ENCODE measurements at regions not wholly inside any gene's neighbourhood (a gene's known extent, or its start where the extent isn't known, plus 50 kb on each side); places are given as distances from the start of the nearest gene placed in this dataset.
"Not testable (repeated sequence)": the region's sequence is repeated elsewhere in the genome, so short reads cannot be mapped to it uniquely, and the experiment has no call there.

DNA sequence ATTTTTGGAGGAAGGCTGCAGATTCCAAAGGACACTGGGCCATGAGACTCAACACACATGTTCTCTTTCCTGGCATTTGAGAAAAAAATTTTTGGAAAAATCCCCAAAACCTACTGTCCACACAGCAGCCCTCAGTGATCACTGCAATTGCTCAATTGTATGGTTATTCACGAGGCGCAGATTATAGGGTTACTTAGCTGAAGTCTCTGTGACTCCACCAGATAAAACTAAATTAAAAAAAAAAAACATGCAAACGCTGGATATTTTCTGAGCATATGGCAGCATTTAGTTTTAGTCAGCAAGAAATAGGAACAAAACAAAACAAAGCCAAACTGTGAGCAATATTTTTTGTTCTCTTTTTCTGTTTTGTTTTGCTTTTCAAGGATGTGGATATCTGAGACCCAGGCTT is 83.8 kb upstream of the FAM20A start:
- Histone ChIP-seq H3K4me3 (ENCODE audit: insufficient read depth, low read depth, low read length) (no peak overlapping the region), H3K36me3 (ENCODE audit: control insufficient read depth, insufficient read depth, low read length) (no peaks in the 10 kb centered on the region), H3K9me3 (ENCODE audit: control insufficient read depth, low read length) (no peaks in the 10 kb centered on the region), H3K27ac (ENCODE audit: insufficient read depth, low read depth, low read length, poor library complexity, severe bottlenecking) (no peak overlapping the region), H3K4me1 (ENCODE audit: control insufficient read depth, insufficient read depth, low read length) (no peaks in the 10 kb centered on the region), H3K27me3 (ENCODE audit: control insufficient read depth, insufficient read depth, low read length, poor library complexity, severe bottlenecking) (no peaks in the 10 kb centered on the region)
- WGBS, 2 experiments = 89 to 96% methylated on average over 3 of the region's 3 CpGs

DNA sequence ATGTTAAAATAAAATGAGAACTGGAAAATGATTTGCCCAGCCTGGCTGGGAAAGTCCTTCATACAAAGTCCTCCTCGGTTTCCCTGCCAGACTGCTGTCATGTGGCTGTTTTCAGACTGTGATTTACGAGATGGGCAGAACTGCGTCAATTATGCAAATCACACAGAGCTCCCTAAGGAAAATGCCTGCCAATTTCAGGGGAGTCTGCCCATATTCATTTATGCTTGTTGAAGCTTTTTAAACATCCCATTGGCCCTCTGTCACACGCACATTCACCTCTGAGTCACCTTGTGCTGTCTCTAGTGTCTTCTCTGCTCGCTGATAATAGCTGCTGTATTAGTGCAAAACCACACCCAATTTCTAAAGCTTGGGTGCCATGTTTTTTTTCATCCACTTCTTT is 81.7 kb upstream of the FAM20A start:
- H3K27ac ChIP-seq (ENCODE audit: insufficient read depth, low read depth, low read length, poor library complexity, severe bottlenecking) = no peak overlapping the region
- no peaks in the 10 kb centered on the region for H3K27me3 ChIP-seq (ENCODE audit: control insufficient read depth, insufficient read depth, low read length, poor library complexity, severe bottlenecking)
- no peaks in the 10 kb centered on the region for H3K4me1 ChIP-seq (ENCODE audit: control insufficient read depth, insufficient read depth, low read length)
- no peaks in the 10 kb centered on the region for H3K9me3 ChIP-seq (ENCODE audit: control insufficient read depth, low read length)
- WGBS, 2 experiments = 86 to 94% methylated on average over 5 of the region's 5 CpGs
- no peaks in the 10 kb centered on the region for H3K36me3 ChIP-seq (ENCODE audit: control insufficient read depth, insufficient read depth, low read length)
- no peak overlapping the region for H3K4me3 ChIP-seq (ENCODE audit: insufficient read depth, low read depth, low read length)

DNA sequence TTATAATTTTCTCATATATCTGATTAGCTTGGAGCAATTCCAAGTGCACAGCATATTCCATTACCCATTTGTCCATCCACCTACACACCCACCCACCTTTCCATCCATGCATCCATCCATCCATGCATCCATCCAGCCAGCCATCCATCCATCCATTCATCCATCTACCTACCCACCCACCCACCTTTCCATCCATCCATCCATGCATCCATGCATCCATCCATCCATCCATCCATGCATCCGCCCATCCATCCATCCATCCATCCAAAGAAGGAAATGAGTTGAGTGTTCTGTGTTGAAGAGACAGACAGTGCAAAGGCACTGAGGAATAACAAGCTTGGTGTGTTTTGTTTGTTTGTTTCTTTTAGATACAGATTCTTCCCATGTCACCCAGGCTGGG is 78.7 kb upstream of the FAM20A start:
- WGBS, 2 experiments = 100% methylated on average over 1 of the region's 1 CpG
- H3K9me3 ChIP-seq (ENCODE audit: control insufficient read depth, low read length) = no peaks in the 10 kb centered on the region

DNA sequence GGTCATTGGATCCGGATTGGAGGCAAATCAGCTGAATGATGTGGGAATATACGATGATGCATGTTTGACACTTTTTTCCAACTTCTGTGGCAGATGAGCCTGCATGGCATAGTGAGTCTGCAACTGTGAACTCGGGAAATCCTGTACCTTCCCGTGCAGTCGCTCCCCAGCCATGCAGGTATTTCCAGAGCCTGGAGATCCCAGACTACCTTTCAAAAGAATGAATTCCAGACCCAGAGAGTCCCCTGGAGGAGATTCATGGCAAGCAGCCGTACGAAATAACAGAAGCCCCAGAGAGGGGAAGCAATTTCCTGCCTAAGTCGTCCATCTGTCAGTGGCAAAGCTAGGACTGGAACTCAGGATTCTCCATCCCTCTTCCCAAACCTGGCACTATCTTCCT is 75.7 kb upstream of the FAM20A start:
- WGBS, 2 experiments = 81 to 83% methylated on average over 8 of the region's 8 CpGs
- Histone ChIP-seq H3K27me3 (ENCODE audit: control insufficient read depth, insufficient read depth, low read length, poor library complexity, severe bottlenecking) (no peaks in the 10 kb centered on the region), H3K27ac (ENCODE audit: insufficient read depth, low read depth, low read length, poor library complexity, severe bottlenecking) (no peak overlapping the region), H3K4me1 (ENCODE audit: control insufficient read depth, insufficient read depth, low read length) (no peaks in the 10 kb centered on the region), H3K36me3 (ENCODE audit: control insufficient read depth, insufficient read depth, low read length) (no peaks in the 10 kb centered on the region), H3K9me3 (ENCODE audit: control insufficient read depth, low read length) (no peaks in the 10 kb centered on the region), H3K4me3 (ENCODE audit: insufficient read depth, low read depth, low read length) (no peak overlapping the region)

More for the DNA sequence above, 78.7 kb upstream of the FAM20A start:
- no peak overlapping the region for H3K27ac ChIP-seq (ENCODE audit: insufficient read depth, low read depth, low read length, poor library complexity, severe bottlenecking)
- no peak overlapping the region for H3K4me3 ChIP-seq (ENCODE audit: insufficient read depth, low read depth, low read length)
- no peaks in the 10 kb centered on the region for H3K27me3 ChIP-seq (ENCODE audit: control insufficient read depth, insufficient read depth, low read length, poor library complexity, severe bottlenecking)
- no peaks in the 10 kb centered on the region for H3K4me1 ChIP-seq (ENCODE audit: control insufficient read depth, insufficient read depth, low read length)
- no peaks in the 10 kb centered on the region for H3K36me3 ChIP-seq (ENCODE audit: control insufficient read depth, insufficient read depth, low read length)

DNA sequence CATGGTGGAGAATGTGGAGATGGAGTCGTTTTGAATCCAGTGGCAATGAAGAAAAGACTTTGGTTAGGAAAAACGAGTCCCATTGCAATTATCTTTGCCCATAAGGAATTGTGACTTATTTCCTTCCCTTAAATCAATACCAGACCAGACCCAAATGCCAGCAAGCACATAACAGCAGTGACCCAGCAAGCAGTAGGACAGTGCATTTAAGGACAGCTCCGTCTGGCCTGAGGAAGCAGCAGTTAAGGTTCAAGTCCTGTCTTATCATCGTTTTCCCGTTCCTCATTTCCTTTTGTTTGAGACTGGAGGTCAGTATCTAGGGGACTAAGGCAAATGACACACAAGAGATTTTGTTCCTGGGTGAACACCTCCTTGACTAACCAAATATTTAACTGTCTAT is 74.6 kb upstream of the FAM20A start:
- no peaks in the 10 kb centered on the region for H3K36me3 ChIP-seq (ENCODE audit: control insufficient read depth, insufficient read depth, low read length)
- H3K27me3 ChIP-seq (ENCODE audit: control insufficient read depth, insufficient read depth, low read length, poor library complexity, severe bottlenecking) = no peaks in the 10 kb centered on the region
- H3K4me3 ChIP-seq (ENCODE audit: insufficient read depth, low read depth, low read length) = no peak overlapping the region
- H3K27ac ChIP-seq (ENCODE audit: insufficient read depth, low read depth, low read length, poor library complexity, severe bottlenecking) = no peak overlapping the region
- H3K9me3 ChIP-seq (ENCODE audit: control insufficient read depth, low read length) = no peaks in the 10 kb centered on the region
- H3K4me1 ChIP-seq (ENCODE audit: control insufficient read depth, insufficient read depth, low read length) = no peaks in the 10 kb centered on the region
- 91 to 92% methylated on average over 5 of the region's 5 CpGs for WGBS, 2 experiments

DNA sequence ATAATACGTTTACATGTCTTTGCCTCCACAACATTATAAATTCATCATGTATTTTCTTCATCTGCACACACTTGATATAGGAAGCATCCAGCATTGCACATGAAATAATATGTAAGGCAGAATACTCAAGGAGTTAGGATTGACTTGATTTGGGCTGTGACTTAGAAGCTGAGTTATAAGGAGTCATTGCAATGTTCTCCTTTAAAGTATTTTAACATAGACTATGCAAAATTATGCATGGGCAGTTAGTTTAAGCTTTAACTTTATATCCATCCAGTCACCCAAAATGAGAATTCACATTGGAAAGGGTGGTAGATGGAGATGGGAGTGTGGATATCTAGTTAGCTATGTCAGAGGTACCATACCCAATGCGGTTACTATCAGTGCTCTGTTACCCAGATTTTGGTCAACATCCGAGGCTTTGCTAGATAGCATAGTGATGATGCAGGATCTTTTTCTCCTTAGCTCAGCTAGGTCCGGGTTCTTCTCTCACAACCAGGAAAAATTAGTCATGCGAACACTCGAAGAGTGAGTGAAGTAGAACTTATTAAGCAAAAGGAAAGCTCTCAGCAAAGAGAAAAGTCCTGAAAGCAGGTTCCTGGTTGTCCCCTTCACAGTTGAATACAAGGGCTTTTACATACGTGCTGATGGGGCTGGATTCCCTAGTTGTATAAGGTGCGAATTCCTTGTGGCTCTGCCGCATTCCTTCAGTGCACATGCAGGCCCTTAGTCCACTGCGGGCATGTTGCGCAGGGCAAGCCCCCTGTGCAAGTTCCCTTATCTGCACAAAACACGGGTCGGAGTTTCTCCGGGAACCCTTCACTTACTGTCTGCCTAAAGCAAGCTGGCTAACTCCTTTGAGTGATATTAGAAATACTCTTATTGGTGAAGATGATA is 73.1 kb upstream of the FAM20A start:
- Histone ChIP-seq H3K4me3 (ENCODE audit: insufficient read depth, low read depth, low read length) (no peak overlapping the region), H3K27ac (ENCODE audit: insufficient read depth, low read depth, low read length, poor library complexity, severe bottlenecking) (no peak overlapping the region), H3K36me3 (ENCODE audit: control insufficient read depth, insufficient read depth, low read length) (no peaks in the 10 kb centered on the region), H3K9me3 (ENCODE audit: control insufficient read depth, low read length) (no peaks in the 10 kb centered on the region), H3K27me3 (ENCODE audit: control insufficient read depth, insufficient read depth, low read length, poor library complexity, severe bottlenecking) (no peaks in the 10 kb centered on the region), H3K4me1 (ENCODE audit: control insufficient read depth, insufficient read depth, low read length) (no peaks in the 10 kb centered on the region)
- whole genome bisulfite sequencing, 2 experiments = 93 to 95% methylated on average over 14 of the region's 14 CpGs

DNA sequence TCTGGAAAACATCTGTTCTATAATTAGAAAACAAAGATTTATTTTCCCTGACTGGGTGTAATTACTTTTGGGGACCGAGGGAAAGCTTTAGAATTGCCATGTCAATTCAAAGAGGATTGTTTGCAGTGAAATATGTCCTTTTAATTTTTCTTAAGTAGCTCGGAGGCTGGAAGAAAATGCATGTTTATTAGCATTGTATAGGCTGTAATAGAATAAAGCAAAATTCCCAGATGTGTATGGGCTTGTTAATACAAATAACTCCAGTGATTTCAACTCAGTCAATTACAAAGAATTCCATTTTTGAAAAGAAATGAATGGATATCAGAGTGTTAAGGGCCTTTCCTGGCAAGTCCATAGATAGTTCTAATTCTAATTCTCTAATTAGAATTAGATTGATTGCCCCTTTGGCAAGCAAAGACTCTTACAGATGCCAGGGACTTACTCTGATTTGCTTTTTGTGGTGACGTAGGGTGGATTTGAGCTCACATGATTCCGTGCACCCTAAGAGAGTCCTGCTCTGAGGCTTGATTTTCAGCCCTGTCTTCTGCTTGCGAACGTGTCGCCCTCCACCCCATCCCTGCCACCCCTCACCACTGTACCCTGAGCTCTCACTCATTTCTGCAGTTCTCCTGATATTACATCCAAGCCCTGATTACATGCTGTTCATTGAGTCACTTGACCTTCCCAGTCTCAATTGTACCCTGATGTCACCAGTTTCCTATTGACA is 70.0 kb upstream of the FAM20A start:
- Histone ChIP-seq H3K36me3 (ENCODE audit: control insufficient read depth, insufficient read depth, low read length) (no peaks in the 10 kb centered on the region), H3K4me1 (ENCODE audit: control insufficient read depth, insufficient read depth, low read length) (no peaks in the 10 kb centered on the region), H3K27ac (ENCODE audit: insufficient read depth, low read depth, low read length, poor library complexity, severe bottlenecking) (no peak overlapping the region), H3K9me3 (ENCODE audit: control insufficient read depth, low read length) (no peaks in the 10 kb centered on the region), H3K27me3 (ENCODE audit: control insufficient read depth, insufficient read depth, low read length, poor library complexity, severe bottlenecking) (no peaks in the 10 kb centered on the region), H3K4me3 (ENCODE audit: insufficient read depth, low read depth, low read length) (no peak overlapping the region)
- 91 to 96% methylated on average over 7 of the region's 7 CpGs for WGBS, 2 experiments

DNA sequence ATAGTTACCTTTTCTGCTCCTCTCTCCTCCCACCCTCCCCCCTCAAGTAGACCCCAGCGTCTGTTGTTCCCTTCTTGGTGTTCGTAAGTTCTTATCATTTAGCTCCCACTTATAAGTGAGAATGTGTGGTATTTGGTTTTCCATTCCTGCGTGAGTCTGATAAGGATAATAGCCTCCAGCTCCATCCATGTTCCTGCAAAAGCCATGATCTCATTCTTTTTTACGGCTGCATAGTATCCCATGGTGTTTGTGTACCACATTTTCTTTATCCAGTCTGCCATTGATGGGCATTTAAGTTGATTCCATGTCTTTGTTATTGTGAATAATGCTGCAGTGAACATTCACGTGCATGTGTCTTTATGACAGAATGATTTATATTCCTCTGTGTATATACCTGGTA is 65.3 kb upstream of the FAM20A start:
- H3K36me3 ChIP-seq (ENCODE audit: control insufficient read depth, insufficient read depth, low read length); H3K4me1 ChIP-seq (ENCODE audit: control insufficient read depth, insufficient read depth, low read length); H3K9me3 ChIP-seq (ENCODE audit: control insufficient read depth, low read length); H3K4me3 ChIP-seq (ENCODE audit: insufficient read depth, low read depth, low read length); H3K27me3 ChIP-seq (ENCODE audit: control insufficient read depth, insufficient read depth, low read length, poor library complexity, severe bottlenecking); H3K27ac ChIP-seq (ENCODE audit: insufficient read depth, low read depth, low read length, poor library complexity, severe bottlenecking): not testable (repeated sequence)
- WGBS, 2 experiments = 87 to 89% methylated on average over 3 to 4 of the region's 5 CpGs

DNA sequence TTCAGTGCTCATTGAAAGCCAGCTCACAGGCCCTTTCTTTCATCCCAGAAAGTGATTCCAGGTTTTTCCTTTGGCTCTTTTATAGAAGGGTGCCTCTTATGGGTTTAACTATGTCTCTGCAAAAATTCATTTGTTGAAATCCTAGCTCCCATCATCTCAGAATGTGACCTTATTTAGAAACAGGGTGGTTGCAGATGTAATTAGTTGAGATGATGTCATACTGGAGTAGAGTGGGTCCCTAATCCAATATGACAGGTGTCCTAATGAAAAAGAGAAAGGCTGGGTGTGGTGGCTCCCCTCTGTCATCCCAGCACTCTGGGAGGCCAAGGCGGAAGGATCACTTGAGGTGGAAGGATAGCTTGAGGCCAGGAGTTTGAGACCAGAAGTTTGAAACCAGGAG is 64.2 kb upstream of the FAM20A start:
- Histone ChIP-seq H3K27me3 (ENCODE audit: control insufficient read depth, insufficient read depth, low read length, poor library complexity, severe bottlenecking) (no peaks in the 10 kb centered on the region), H3K9me3 (ENCODE audit: control insufficient read depth, low read length) (no peaks in the 10 kb centered on the region), H3K4me3 (ENCODE audit: insufficient read depth, low read depth, low read length) (no peak overlapping the region), H3K4me1 (ENCODE audit: control insufficient read depth, insufficient read depth, low read length) (no peaks in the 10 kb centered on the region), H3K27ac (ENCODE audit: insufficient read depth, low read depth, low read length, poor library complexity, severe bottlenecking) (no peak overlapping the region), H3K36me3 (ENCODE audit: control insufficient read depth, insufficient read depth, low read length) (no peaks in the 10 kb centered on the region)
- 83 to 96% methylated on average over 1 of the region's 1 CpG for WGBS, 2 experiments

DNA sequence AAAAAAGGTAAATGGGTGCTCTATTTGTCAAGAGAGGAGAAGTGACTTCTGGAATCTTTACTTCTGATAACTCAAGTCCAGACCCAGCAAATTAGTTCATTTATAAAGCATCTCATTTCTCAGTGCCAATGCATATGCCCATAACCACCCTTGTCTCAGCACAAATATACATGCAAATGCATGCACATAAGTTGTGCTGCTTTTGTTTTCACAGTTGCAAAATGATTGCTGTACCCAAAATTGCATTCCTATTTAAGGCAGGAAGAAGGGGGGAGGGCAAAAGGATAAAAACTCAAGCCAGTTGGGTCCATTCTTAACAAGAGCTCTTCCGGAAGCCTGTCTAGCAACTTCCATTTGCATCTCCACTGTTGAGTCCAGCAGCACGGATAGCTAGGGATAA is 61.3 kb upstream of the FAM20A start:
- Histone ChIP-seq H3K27ac (ENCODE audit: insufficient read depth, low read depth, low read length, poor library complexity, severe bottlenecking) (no peak overlapping the region), H3K4me1 (ENCODE audit: control insufficient read depth, insufficient read depth, low read length) (no peaks in the 10 kb centered on the region), H3K36me3 (ENCODE audit: control insufficient read depth, insufficient read depth, low read length) (no peaks in the 10 kb centered on the region), H3K9me3 (ENCODE audit: control insufficient read depth, low read length) (no peaks in the 10 kb centered on the region), H3K4me3 (ENCODE audit: insufficient read depth, low read depth, low read length) (no peak overlapping the region), H3K27me3 (ENCODE audit: control insufficient read depth, insufficient read depth, low read length, poor library complexity, severe bottlenecking) (no peaks in the 10 kb centered on the region)
- WGBS, 2 experiments = 92 to 97% methylated on average over 2 of the region's 2 CpGs
